ENCODE measurements at regions not wholly inside any gene's neighbourhood (a gene's known extent, or its start where the extent isn't known, plus 50 kb on each side); places are given as distances from the start of the nearest gene placed in this dataset.

DNA sequence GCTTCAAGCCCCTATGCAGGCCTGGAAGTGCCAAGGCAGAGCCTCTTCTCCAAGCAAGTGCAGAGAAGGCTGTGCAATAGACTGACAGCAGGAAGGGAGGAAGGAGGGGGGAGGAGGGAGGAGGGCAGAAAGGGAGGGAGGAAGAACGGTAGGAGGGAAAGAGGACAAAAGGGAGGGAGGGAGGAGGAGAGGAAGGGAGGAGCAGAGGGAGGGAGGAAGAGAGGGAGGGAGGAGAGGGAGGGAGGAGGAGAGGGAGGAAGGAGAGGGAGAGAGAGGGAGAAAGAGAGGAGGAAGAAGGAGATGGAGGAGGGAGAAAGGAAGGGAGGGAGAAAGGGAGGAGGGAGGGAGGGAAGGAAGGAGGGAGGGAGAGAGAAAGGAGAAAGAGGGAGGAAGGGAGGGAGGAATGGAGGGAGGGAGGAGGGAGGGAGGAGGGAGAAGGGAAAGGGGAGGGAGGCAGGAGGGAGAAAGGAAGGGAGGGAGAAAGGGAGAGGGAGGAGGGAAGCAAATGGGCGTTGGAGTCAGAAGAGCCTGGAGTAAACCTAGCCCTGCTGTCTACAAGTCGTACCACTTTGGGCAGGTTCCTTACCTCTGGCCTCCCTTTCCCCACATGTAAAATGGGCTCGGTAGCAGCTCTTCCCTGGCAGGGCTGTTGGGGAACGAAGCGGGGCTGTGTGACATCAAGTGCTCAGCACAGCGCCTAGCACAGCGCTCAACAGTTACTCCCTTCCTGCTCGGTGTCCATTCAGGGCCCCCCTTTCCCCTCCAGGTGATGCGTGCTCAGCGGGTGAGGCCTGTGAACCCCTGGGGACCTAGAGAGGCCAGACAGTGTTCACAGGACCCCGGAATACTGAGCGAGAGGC lies 244.6 kb downstream of the NPHP4 start:
- Mint-ChIP-seq H3K4me1 (peaks cover 47% of the 10 kb centered on the region), H3K27ac (no peak overlapping the region), H3K9me3 (peaks cover 1% of the 10 kb centered on the region; the same call in 2 of the 3 replicates), H3K27me3 (ENCODE audit: insufficient read depth, low read depth, poor library complexity) (peaks cover 15% of the 10 kb centered on the region), H3K4me3 (no peak overlapping the region), H3K36me3 (ENCODE audit: low read depth) (peaks cover under 1% of the 10 kb centered on the region; the same call in 2 of the 3 replicates)
- no peaks in the 10 kb centered on the region; the same call in 1 of the 2 replicates for H3K36me3 ChIP-seq (ENCODE audit: insufficient read depth)
- H3K9me2 ChIP-seq (ENCODE audit: insufficient read depth): no peaks in the 10 kb centered on the region
- ATAC-seq (no peak), DNase-seq (ENCODE audit: low spot score) (no peak)
- no peaks in the 10 kb centered on the region for H3K4me1 ChIP-seq (ENCODE audit: insufficient read depth)
- H3K79me2 ChIP-seq (replicated peaks; ENCODE audit: insufficient read depth): no peaks in the 10 kb centered on the region
- no peak for TF ChIP-seq EZH2 (IDR thresholded peaks at IDR 0.05; ENCODE audit: low read depth, unreplicated experiment)
- TF ChIP-seq POLR2AphosphoS5 (IDR thresholded peaks at IDR 0.05; ENCODE audit: low read depth): no peak
- TF ChIP-seq EZH2phosphoT487 (IDR thresholded peaks at IDR 0.05; ENCODE audit: unreplicated experiment): no peak
- no peak for TF ChIP-seq CREB1 (CRISPR knock-in tag; IDR thresholded peaks at IDR 0.05; ENCODE audit: low read depth)
- TF ChIP-seq, protein P1, sequence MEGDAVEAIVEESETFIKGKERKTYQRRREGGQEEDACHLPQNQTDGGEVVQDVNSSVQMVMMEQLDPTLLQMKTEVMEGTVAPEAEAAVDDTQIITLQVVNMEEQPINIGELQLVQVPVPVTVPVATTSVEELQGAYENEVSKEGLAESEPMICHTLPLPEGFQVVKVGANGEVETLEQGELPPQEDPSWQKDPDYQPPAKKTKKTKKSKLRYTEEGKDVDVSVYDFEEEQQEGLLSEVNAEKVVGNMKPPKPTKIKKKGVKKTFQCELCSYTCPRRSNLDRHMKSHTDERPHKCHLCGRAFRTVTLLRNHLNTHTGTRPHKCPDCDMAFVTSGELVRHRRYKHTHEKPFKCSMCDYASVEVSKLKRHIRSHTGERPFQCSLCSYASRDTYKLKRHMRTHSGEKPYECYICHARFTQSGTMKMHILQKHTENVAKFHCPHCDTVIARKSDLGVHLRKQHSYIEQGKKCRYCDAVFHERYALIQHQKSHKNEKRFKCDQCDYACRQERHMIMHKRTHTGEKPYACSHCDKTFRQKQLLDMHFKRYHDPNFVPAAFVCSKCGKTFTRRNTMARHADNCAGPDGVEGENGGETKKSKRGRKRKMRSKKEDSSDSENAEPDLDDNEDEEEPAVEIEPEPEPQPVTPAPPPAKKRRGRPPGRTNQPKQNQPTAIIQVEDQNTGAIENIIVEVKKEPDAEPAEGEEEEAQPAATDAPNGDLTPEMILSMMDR (conservative IDR thresholded peaks at IDR 0.05; ENCODE audit: low read depth in 2 of 2): no peak
- no peak for TF ChIP-seq ZNF114 (CRISPR knock-in tag; IDR thresholded peaks at IDR 0.05)
- TF ChIP-seq STAT1 (IDR thresholded peaks at IDR 0.05; ENCODE audit: unreplicated experiment): no peak
- TF ChIP-seq, protein P2, sequence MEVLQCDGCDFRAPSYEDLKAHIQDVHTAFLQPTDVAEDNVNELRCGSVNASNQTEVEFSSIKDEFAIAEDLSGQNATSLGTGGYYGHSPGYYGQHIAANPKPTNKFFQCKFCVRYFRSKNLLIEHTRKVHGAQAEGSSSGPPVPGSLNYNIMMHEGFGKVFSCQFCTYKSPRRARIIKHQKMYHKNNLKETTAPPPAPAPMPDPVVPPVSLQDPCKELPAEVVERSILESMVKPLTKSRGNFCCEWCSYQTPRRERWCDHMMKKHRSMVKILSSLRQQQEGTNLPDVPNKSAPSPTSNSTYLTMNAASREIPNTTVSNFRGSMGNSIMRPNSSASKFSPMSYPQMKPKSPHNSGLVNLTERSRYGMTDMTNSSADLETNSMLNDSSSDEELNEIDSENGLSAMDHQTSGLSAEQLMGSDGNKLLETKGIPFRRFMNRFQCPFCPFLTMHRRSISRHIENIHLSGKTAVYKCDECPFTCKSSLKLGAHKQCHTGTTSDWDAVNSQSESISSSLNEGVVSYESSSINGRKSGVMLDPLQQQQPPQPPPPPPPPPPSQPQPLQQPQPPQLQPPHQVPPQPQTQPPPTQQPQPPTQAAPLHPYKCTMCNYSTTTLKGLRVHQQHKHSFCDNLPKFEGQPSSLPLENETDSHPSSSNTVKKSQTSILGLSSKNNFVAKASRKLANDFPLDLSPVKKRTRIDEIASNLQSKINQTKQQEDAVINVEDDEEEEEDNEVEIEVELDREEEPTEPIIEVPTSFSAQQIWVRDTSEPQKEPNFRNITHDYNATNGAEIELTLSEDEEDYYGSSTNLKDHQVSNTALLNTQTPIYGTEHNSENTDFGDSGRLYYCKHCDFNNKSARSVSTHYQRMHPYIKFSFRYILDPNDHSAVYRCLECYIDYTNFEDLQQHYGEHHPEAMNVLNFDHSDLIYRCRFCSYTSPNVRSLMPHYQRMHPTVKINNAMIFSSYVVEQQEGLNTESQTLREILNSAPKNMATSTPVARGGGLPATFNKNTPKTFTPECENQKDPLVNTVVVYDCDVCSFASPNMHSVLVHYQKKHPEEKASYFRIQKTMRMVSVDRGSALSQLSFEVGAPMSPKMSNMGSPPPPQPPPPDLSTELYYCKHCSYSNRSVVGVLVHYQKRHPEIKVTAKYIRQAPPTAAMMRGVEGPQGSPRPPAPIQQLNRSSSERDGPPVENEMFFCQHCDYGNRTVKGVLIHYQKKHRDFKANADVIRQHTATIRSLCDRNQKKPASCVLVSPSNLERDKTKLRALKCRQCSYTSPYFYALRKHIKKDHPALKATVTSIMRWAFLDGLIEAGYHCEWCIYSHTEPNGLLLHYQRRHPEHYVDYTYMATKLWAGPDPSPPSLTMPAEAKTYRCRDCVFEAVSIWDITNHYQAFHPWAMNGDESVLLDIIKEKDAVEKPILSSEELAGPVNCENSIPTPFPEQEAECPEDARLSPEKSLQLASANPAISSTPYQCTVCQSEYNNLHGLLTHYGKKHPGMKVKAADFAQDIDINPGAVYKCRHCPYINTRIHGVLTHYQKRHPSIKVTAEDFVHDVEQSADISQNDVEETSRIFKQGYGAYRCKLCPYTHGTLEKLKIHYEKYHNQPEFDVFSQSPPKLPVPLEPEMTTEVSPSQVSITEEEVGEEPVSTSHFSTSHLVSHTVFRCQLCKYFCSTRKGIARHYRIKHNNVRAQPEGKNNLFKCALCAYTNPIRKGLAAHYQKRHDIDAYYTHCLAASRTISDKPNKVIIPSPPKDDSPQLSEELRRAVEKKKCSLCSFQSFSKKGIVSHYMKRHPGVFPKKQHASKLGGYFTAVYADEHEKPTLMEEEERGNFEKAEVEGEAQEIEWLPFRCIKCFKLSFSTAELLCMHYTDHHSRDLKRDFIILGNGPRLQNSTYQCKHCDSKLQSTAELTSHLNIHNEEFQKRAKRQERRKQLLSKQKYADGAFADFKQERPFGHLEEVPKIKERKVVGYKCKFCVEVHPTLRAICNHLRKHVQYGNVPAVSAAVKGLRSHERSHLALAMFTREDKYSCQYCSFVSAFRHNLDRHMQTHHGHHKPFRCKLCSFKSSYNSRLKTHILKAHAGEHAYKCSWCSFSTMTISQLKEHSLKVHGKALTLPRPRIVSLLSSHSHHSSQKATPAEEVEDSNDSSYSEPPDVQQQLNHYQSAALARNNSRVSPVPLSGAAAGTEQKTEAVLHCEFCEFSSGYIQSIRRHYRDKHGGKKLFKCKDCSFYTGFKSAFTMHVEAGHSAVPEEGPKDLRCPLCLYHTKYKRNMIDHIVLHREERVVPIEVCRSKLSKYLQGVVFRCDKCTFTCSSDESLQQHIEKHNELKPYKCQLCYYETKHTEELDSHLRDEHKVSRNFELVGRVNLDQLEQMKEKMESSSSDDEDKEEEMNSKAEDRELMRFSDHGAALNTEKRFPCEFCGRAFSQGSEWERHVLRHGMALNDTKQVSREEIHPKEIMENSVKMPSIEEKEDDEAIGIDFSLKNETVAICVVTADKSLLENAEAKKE (CRISPR knock-in tag; IDR thresholded peaks at IDR 0.05): no peak
- no peak for TF ChIP-seq NANOG (IDR thresholded peaks at IDR 0.05; ENCODE audit: borderline replicate concordance)
- TF ChIP-seq, protein P3, sequence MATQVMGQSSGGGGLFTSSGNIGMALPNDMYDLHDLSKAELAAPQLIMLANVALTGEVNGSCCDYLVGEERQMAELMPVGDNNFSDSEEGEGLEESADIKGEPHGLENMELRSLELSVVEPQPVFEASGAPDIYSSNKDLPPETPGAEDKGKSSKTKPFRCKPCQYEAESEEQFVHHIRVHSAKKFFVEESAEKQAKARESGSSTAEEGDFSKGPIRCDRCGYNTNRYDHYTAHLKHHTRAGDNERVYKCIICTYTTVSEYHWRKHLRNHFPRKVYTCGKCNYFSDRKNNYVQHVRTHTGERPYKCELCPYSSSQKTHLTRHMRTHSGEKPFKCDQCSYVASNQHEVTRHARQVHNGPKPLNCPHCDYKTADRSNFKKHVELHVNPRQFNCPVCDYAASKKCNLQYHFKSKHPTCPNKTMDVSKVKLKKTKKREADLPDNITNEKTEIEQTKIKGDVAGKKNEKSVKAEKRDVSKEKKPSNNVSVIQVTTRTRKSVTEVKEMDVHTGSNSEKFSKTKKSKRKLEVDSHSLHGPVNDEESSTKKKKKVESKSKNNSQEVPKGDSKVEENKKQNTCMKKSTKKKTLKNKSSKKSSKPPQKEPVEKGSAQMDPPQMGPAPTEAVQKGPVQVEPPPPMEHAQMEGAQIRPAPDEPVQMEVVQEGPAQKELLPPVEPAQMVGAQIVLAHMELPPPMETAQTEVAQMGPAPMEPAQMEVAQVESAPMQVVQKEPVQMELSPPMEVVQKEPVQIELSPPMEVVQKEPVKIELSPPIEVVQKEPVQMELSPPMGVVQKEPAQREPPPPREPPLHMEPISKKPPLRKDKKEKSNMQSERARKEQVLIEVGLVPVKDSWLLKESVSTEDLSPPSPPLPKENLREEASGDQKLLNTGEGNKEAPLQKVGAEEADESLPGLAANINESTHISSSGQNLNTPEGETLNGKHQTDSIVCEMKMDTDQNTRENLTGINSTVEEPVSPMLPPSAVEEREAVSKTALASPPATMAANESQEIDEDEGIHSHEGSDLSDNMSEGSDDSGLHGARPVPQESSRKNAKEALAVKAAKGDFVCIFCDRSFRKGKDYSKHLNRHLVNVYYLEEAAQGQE (IDR thresholded peaks at IDR 0.05; ENCODE audit: unreplicated experiment): no peak
- TF ChIP-seq, protein P4, sequence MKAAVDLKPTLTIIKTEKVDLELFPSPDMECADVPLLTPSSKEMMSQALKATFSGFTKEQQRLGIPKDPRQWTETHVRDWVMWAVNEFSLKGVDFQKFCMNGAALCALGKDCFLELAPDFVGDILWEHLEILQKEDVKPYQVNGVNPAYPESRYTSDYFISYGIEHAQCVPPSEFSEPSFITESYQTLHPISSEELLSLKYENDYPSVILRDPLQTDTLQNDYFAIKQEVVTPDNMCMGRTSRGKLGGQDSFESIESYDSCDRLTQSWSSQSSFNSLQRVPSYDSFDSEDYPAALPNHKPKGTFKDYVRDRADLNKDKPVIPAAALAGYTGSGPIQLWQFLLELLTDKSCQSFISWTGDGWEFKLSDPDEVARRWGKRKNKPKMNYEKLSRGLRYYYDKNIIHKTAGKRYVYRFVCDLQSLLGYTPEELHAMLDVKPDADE (IDR thresholded peaks at IDR 0.05): no peak
- TF ChIP-seq JUNB (IDR thresholded peaks at IDR 0.05; ENCODE audit: unreplicated experiment): no peak
- no peak for TF ChIP-seq ZNF331 (CRISPR knock-in tag; IDR thresholded peaks at IDR 0.05; ENCODE audit: low read depth)
- no peak overlapping the region for H3K27ac ChIP-seq (ENCODE audit: low read depth)
- no peak overlapping the region for H2AFZ ChIP-seq
- no peak overlapping the region for H3K4me2 ChIP-seq
- H3F3A ChIP-seq (replicated peaks; ENCODE audit: low read depth): no peaks in the 10 kb centered on the region
- H4K20me1 ChIP-seq (replicated peaks; ENCODE audit: insufficient read depth): no peaks in the 10 kb centered on the region
- H3K27me3 ChIP-seq (ENCODE audit: insufficient read depth): no peaks in the 10 kb centered on the region
- H3K4me3 ChIP-seq: no peak overlapping the region
